ENCODE measurements at regions not wholly inside any gene's neighbourhood (a gene's known extent, or its start where the extent isn't known, plus 50 kb on each side); places are given as distances from the start of the nearest gene placed in this dataset.

GRCh38 chr4:79652738-79653137, 244.7 kb upstream of the GK2 start:
- CTCF ChIA-PET: no interaction called here

DNA sequence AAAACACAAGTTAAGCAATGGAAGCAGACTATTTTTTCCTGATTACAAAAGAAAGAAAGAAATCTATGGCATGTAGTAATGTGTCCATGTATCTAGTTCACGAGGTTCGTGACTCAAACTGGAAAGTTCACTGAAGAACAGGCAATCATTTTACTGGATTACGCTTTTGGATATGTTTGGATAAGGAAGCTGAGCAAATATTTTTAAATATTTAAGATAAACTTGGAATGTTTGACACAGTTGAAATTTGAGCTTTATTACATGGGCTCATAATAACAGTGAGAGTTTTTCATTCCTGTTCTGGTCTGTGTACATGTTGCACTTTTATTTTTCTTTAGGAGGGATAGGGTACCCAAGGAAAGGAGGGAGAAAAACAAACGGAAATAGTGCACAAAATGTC, 244.2 kb upstream of the GK2 start:
- intact Hi-C loops (cut with micrococcal nuclease; ENCODE audit: unreplicated experiment): no loop called here
- POLR2A ChIA-PET (ENCODE audit: low non-redundant PET): no interaction called here
- no peak overlapping the region for H3K4me3 ChIP-seq (ENCODE audit: low read depth, low read length, poor library complexity, severe bottlenecking)
- TF ChIP-seq EZH2 (IDR thresholded peaks at IDR 0.05; ENCODE audit: borderline replicate concordance, low read depth, low read length, poor library complexity, severe bottlenecking): no peak
- TF ChIP-seq CTCF (conservative IDR thresholded peaks at IDR 0.05; ENCODE audit: low read depth, low read length): no peak
- DNase-seq (ENCODE audit: low spot score): no peak
- CTCF ChIA-PET: no interaction called here
- peaks cover 21% of the 10 kb centered on the region for H3K4me1 ChIP-seq (ENCODE audit: insufficient read depth, low read length, poor library complexity, severe bottlenecking)
- H3K27ac ChIP-seq (ENCODE audit: low read depth, low read length, poor library complexity, severe bottlenecking): no peak overlapping the region
- H3K27me3 ChIP-seq (replicated peaks; ENCODE audit: insufficient read depth, low read depth, low read length, poor library complexity): no peaks in the 10 kb centered on the region
- no peaks in the 10 kb centered on the region for H3K9me3 ChIP-seq (ENCODE audit: low read depth, low read length, poor library complexity, severe bottlenecking)
- H3K36me3 ChIP-seq (ENCODE audit: insufficient read depth, low read length, poor library complexity, severe bottlenecking): no peaks in the 10 kb centered on the region
- no TSS peak for BruUV-seq (replicated peaks)

More at GRCh38 chr4:79652738-79653137, 244.7 kb upstream of the GK2 start:
- Histone ChIP-seq H3K9me3 (ENCODE audit: low read depth, low read length, poor library complexity, severe bottlenecking) (no peaks in the 10 kb centered on the region), H3K36me3 (ENCODE audit: insufficient read depth, low read length, poor library complexity, severe bottlenecking) (no peaks in the 10 kb centered on the region), H3K4me3 (ENCODE audit: low read depth, low read length, poor library complexity, severe bottlenecking) (no peak overlapping the region), H3K4me1 (ENCODE audit: insufficient read depth, low read length, poor library complexity, severe bottlenecking) (peaks cover 21% of the 10 kb centered on the region), H3K27me3 (replicated peaks; ENCODE audit: insufficient read depth, low read depth, low read length, poor library complexity) (no peaks in the 10 kb centered on the region), H3K27ac (ENCODE audit: low read depth, low read length, poor library complexity, severe bottlenecking) (no peak overlapping the region)
- TF ChIP-seq CTCF (conservative IDR thresholded peaks at IDR 0.05; ENCODE audit: low read depth, low read length) (no peak), EZH2 (IDR thresholded peaks at IDR 0.05; ENCODE audit: borderline replicate concordance, low read depth, low read length, poor library complexity, severe bottlenecking) (no peak)
- intact Hi-C loops (cut with micrococcal nuclease; ENCODE audit: unreplicated experiment): no loop called here
- no peak for DNase-seq (ENCODE audit: low spot score)
- POLR2A ChIA-PET (ENCODE audit: low non-redundant PET): no interaction called here
- no TSS peak for BruUV-seq (replicated peaks)

- no TSS peak for BruUV-seq (replicated peaks)
- H3K9me3 ChIP-seq (ENCODE audit: low read depth, low read length, poor library complexity, severe bottlenecking): no peaks in the 10 kb centered on the region
- ChIA-PET CTCF (no interaction called here), POLR2A (ENCODE audit: low non-redundant PET) (no interaction called here)
- no peaks in the 10 kb centered on the region for H3K36me3 ChIP-seq (ENCODE audit: insufficient read depth, low read length, poor library complexity, severe bottlenecking)
- H3K27me3 ChIP-seq (replicated peaks; ENCODE audit: insufficient read depth, low read depth, low read length, poor library complexity): no peaks in the 10 kb centered on the region
- TF ChIP-seq CTCF (conservative IDR thresholded peaks at IDR 0.05; ENCODE audit: low read depth, low read length) (no peak), EZH2 (IDR thresholded peaks at IDR 0.05; ENCODE audit: borderline replicate concordance, low read depth, low read length, poor library complexity, severe bottlenecking) (no peak)
- DNase-seq (ENCODE audit: low spot score): no peak
- H3K27ac ChIP-seq (ENCODE audit: low read depth, low read length, poor library complexity, severe bottlenecking): peak overlapping the region; percentile 41
- intact Hi-C loops (cut with micrococcal nuclease; ENCODE audit: unreplicated experiment): no loop called here
- peaks cover 21% of the 10 kb centered on the region for H3K4me1 ChIP-seq (ENCODE audit: insufficient read depth, low read length, poor library complexity, severe bottlenecking)
- H3K4me3 ChIP-seq (ENCODE audit: low read depth, low read length, poor library complexity, severe bottlenecking): no peak overlapping the region
These were observed 243.4 kb upstream of the GK2 start for GRCh38 chr4:79651456-79651855.

Data from A673 (cell line).